Breast epithelium (tissue), 4 donors: ENCODE measurements at regions not wholly inside any gene's neighbourhood (a gene's known extent, or its start where the extent isn't known, plus 50 kb on each side); places are given as distances from the start of the nearest gene placed in this dataset.
A peak's percentile ranks its signal among the peaks of the same experiment; 100 is the strongest.

ENCODE experiments used
- DNase-seq, 2 donors: peaks; one replicate each; pipeline ENCODE4 v3.0.0-alpha.2; 2019; ENCODE audit warnings: low spot score in 2 of 2
- H3K27ac ChIP-seq, 2 donors: fragments of 200-600 bp; sonication (generic) in 1 of 2; one replicate each; pipeline ENCODE4 v1.5.1; 2016 to 2019; ENCODE audit warnings: mild to moderate bottlenecking in 1 of 2
- H3K27me3 ChIP-seq, 2 donors: fragments of 200-600 bp; sonication (generic) in 1 of 2; one replicate each; pipeline versions ENCODE4 v1.5.1 to v1.6.0; 2017 to 2019; ENCODE audit warnings: control low read depth in 1 of 2, mild to moderate bottlenecking in 1 of 2
- H3K36me3 ChIP-seq: fragments of 200-600 bp; one replicate; pipeline ENCODE4 v1.5.1; 2019
- H3K4me1 ChIP-seq, 2 donors: fragments of 200-600 bp; sonication (generic); one replicate each; pipeline ENCODE4 v1.5.1; 2016 to 2019; ENCODE audit warnings: control low read depth in 1 of 2
- H3K4me3 ChIP-seq, 3 donors: fragments of 200-600 bp; sonication (generic); 1 replicate in 2 of 3; 2 replicates in 1 of 3; pipeline ENCODE4 v1.5.1; 2016 to 2019; ENCODE audit warnings: mild to moderate bottlenecking in 3 of 3, moderate library complexity in 2 of 3
- H3K9me3 ChIP-seq, 2 donors: fragments of 200-600 bp; sonication (generic) in 1 of 2; one replicate each; pipeline ENCODE4 v1.5.1; 2016 to 2019; ENCODE audit warnings: control low read depth in 1 of 2
- CTCF ChIP-seq, 3 donors: fragments of 450-650 bp; IDR thresholded peaks; one replicate each; pipeline ENCODE4 v1.5.1; 2016 to 2017; ENCODE audit warnings: antibody characterized with exemption in 3 of 3, mild to moderate bottlenecking in 3 of 3, moderate library complexity in 3 of 3
- POLR2A ChIP-seq: fragments of 450-650 bp; IDR thresholded peaks from one replicate; pipeline ENCODE4 v1.6.1; 2016; ENCODE audit warnings: antibody characterized with exemption, mild to moderate bottlenecking, moderate library complexity
- POLR2AphosphoS5 ChIP-seq, 3 donors: sonication (generic); formaldehyde crosslinking; IDR thresholded peaks; one replicate each; pipeline ENCODE4 v1.6.1; 2017; ENCODE audit warnings: antibody characterized with exemption in 3 of 3
- intact Hi-C: fragments of 100-400 bp; cut with DNase I; formaldehyde crosslinking; loops from one replicate; pipeline ENCODE4 v1.15.1; 2023; ENCODE audit warnings: low total_unique reads

GRCh38 chr7:13068032-13068431 is 380.6 kb downstream of the ARL4A start:
- TF ChIP-seq CTCF (IDR thresholded peaks at IDR 0.05) (no peak), POLR2AphosphoS5 (IDR thresholded peaks at IDR 0.05) (no peak), POLR2A (no peak)
- Histone ChIP-seq H3K4me1 (no peaks in the 10 kb centered on the region), H3K27me3 (no peaks in the 10 kb centered on the region), H3K36me3 (no peaks in the 10 kb centered on the region), H3K9me3 (no peaks in the 10 kb centered on the region), H3K4me3 (no peak overlapping the region), H3K27ac (no peak overlapping the region)
- DNase-seq = no peak
- intact Hi-C loops = no loop called here

GRCh38 chr7:13069841-13070240 is 382.4 kb downstream of the ARL4A start:
- Histone ChIP-seq H3K4me3 (no peak overlapping the region), H3K27me3 (no peaks in the 10 kb centered on the region), H3K27ac (peak overlapping the region in 1 of 2 donors; percentile 45), H3K36me3 (no peaks in the 10 kb centered on the region), H3K4me1 (no peaks in the 10 kb centered on the region), H3K9me3 (no peaks in the 10 kb centered on the region)
- TF ChIP-seq POLR2A = no peak
- TF ChIP-seq CTCF (IDR thresholded peaks at IDR 0.05) = no peak
- no peak for TF ChIP-seq POLR2AphosphoS5 (IDR thresholded peaks at IDR 0.05)
- intact Hi-C loops = no loop called here
- DNase-seq = no peak

- Histone ChIP-seq H3K36me3 (no peaks in the 10 kb centered on the region), H3K27ac (peak overlapping the region; percentile 34 to 73), H3K4me3 (peak overlapping the region in 1 of 3 donors; percentile 2), H3K4me1 (no peaks in the 10 kb centered on the region), H3K9me3 (no peaks in the 10 kb centered on the region), H3K27me3 (no peaks in the 10 kb centered on the region)
- intact Hi-C loops = no loop called here
- TF ChIP-seq POLR2AphosphoS5 (IDR thresholded peaks at IDR 0.05) = no peak
- no peak for TF ChIP-seq POLR2A
- TF ChIP-seq CTCF (IDR thresholded peaks at IDR 0.05) = no peak
- no peak for DNase-seq
These were observed 384.6 kb downstream of the ARL4A start for GRCh38 chr7:13072014-13072413.

GRCh38 chr7:13077466-13077865 is 390.0 kb downstream of the ARL4A start:
- H3K4me3 ChIP-seq = no peak overlapping the region
- no peak overlapping the region for H3K27ac ChIP-seq
- H3K9me3 ChIP-seq = no peaks in the 10 kb centered on the region
- DNase-seq = no peak
- H3K4me1 ChIP-seq = no peaks in the 10 kb centered on the region
- intact Hi-C loops = no loop called here
- no peaks in the 10 kb centered on the region for H3K27me3 ChIP-seq
- H3K36me3 ChIP-seq = no peaks in the 10 kb centered on the region
- TF ChIP-seq POLR2A (no peak), POLR2AphosphoS5 (IDR thresholded peaks at IDR 0.05) (no peak), CTCF (IDR thresholded peaks at IDR 0.05) (no peak)

GRCh38 chr7:13078105-13078504 is 390.7 kb downstream of the ARL4A start:
- H3K27me3 ChIP-seq = no peaks in the 10 kb centered on the region
- no peaks in the 10 kb centered on the region for H3K36me3 ChIP-seq
- no peak for DNase-seq
- H3K4me1 ChIP-seq = no peaks in the 10 kb centered on the region
- TF ChIP-seq POLR2A (no peak), CTCF (IDR thresholded peaks at IDR 0.05) (no peak), POLR2AphosphoS5 (IDR thresholded peaks at IDR 0.05) (no peak)
- no peak overlapping the region for H3K4me3 ChIP-seq
- H3K9me3 ChIP-seq = no peaks in the 10 kb centered on the region
- no peak overlapping the region for H3K27ac ChIP-seq
- intact Hi-C loops = no loop called here
